ENCODE measurements at regions not wholly inside any gene's neighbourhood (a gene's known extent, or its start where the extent isn't known, plus 50 kb on each side); places are given as distances from the start of the nearest gene placed in this dataset.

DNA sequence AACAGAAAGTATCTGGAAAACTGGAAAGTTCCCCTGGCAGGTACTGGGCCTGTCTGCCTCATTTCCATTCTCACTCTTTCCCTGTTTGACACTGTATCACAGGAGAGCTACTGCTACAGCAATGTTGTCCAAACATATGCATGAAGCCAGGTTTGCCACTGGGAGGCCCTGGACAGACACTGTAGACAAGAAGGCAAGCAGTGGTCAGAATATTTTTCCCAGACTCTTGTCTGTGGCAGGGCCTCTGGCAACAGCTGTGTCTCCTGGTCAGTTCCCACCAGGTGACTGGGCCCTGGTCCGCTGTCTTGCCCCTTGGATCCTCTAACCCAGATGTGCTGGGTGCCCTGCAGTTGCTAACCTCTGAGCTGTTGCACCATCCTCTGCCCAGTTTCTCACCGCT, 178.9 kb upstream of the FANCL start:
- TF ChIP-seq, protein P1, sequence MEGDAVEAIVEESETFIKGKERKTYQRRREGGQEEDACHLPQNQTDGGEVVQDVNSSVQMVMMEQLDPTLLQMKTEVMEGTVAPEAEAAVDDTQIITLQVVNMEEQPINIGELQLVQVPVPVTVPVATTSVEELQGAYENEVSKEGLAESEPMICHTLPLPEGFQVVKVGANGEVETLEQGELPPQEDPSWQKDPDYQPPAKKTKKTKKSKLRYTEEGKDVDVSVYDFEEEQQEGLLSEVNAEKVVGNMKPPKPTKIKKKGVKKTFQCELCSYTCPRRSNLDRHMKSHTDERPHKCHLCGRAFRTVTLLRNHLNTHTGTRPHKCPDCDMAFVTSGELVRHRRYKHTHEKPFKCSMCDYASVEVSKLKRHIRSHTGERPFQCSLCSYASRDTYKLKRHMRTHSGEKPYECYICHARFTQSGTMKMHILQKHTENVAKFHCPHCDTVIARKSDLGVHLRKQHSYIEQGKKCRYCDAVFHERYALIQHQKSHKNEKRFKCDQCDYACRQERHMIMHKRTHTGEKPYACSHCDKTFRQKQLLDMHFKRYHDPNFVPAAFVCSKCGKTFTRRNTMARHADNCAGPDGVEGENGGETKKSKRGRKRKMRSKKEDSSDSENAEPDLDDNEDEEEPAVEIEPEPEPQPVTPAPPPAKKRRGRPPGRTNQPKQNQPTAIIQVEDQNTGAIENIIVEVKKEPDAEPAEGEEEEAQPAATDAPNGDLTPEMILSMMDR (IDR thresholded peaks at IDR 0.05; ENCODE audit: insufficient read depth, low read length, poor library complexity, severe bottlenecking), result no peak
- no peak for TF ChIP-seq EZH2phosphoT487 (conservative IDR thresholded peaks at IDR 0.05; ENCODE audit: low read length)
